CD14-positive monocyte (primary cell): ENCODE measurements at regions not wholly inside any gene's neighbourhood (a gene's known extent, or its start where the extent isn't known, plus 50 kb on each side); places are given as distances from the start of the nearest gene placed in this dataset.

ENCODE experiments used
- DNase-seq, 3 donors: peaks; one replicate each; pipeline ENCODE4 v3.0.0-alpha.2; 2011 to 2022
- H2AFZ ChIP-seq: 2 replicates; pipeline ENCODE4 v1.6.0; 2012; ENCODE audit warnings: mild to moderate bottlenecking, low read depth, low read length, inconsistent platforms; ENCODE audit not compliant: insufficient read depth, poor library complexity, severe bottlenecking
- H3K27ac ChIP-seq, 2 donors: 1 replicate in 1 of 2; 2 replicates in 1 of 2; pipeline ENCODE4 v1.5.1; 2012 to 2013; ENCODE audit warnings: low read length in 2 of 2, control low read depth in 1 of 2, inconsistent platforms in 1 of 2, low read depth in 1 of 2, mild to moderate bottlenecking in 1 of 2
- H3K27me3 ChIP-seq, 2 donors: one replicate each; pipeline versions ENCODE4 v1.6.0 to v1.6.1; 2011 to 2013; ENCODE audit warnings: low read length in 2 of 2; ENCODE audit not compliant: control insufficient read depth in 2 of 2, insufficient read depth in 2 of 2
- H3K36me3 ChIP-seq, 2 donors: replicated peaks in 1 of 2; 1 replicate in 1 of 2; 2 replicates in 1 of 2; pipeline versions ENCODE4 v1.5.1 to v1.6.1; 2012 to 2013; ENCODE audit warnings: low read length in 2 of 2, control low read depth in 1 of 2, inconsistent platforms in 1 of 2, mild to moderate bottlenecking in 1 of 2; ENCODE audit not compliant: insufficient read depth in 2 of 2, control insufficient read depth in 1 of 2
- H3K4me1 ChIP-seq, 2 donors: 1 replicate in 1 of 2; 2 replicates in 1 of 2; pipeline versions ENCODE4 v1.5.1 to v1.6.1; 2012 to 2013; ENCODE audit warnings: low read length in 2 of 2, control low read depth in 1 of 2, inconsistent platforms in 1 of 2, mild to moderate bottlenecking in 1 of 2, moderate library complexity in 1 of 2; ENCODE audit not compliant: insufficient read depth in 2 of 2, control insufficient read depth in 1 of 2
- H3K4me2 ChIP-seq: replicated peaks from 2 replicates; pipeline ENCODE3; 2012; ENCODE audit warnings: low read length, moderate library complexity, mild to moderate bottlenecking; ENCODE audit not compliant: poor library complexity, severe bottlenecking; ENCODE audit errors: extremely low read depth
- H3K4me3 ChIP-seq, 3 experiments: fragments of 200-600 bp in 1 of 3; sonication (generic) in 1 of 3; replicated peaks in 1 of 3; 1 replicate in 2 of 3; 2 replicates in 1 of 3; pipeline ENCODE4 v1.5.1; 2011 to 2013; ENCODE audit warnings: low read length in 3 of 3, mild to moderate bottlenecking in 3 of 3, control low read depth in 2 of 3, low read depth in 2 of 3, inconsistent platforms in 1 of 3, moderate library complexity in 1 of 3
- H3K79me2 ChIP-seq: 2 replicates; pipeline ENCODE4 v1.6.0; 2012; ENCODE audit warnings: mild to moderate bottlenecking, control low read depth, inconsistent platforms, low read length, moderate library complexity; ENCODE audit not compliant: insufficient read depth
- H3K9ac ChIP-seq: 2 replicates; pipeline ENCODE4 v1.6.0; 2017; ENCODE audit warnings: low read length, mild to moderate bottlenecking; ENCODE audit not compliant: insufficient read depth, poor library complexity, severe bottlenecking
- H3K9me3 ChIP-seq, 2 donors: replicated peaks in 1 of 2; 1 replicate in 1 of 2; 2 replicates in 1 of 2; pipeline versions ENCODE4 v1.5.1 to v1.6.1; 2012 to 2013; ENCODE audit warnings: low read length in 2 of 2, control low read depth in 1 of 2; ENCODE audit not compliant: control insufficient read depth in 1 of 2, insufficient read depth in 1 of 2
- H4K20me1 ChIP-seq: 2 replicates; pipeline ENCODE4 v1.6.0; 2012; ENCODE audit warnings: mild to moderate bottlenecking, low read length, control low read depth, moderate library complexity; ENCODE audit not compliant: insufficient read depth
- H3K27ac Mint-ChIP-seq, 7 donors: one replicate each; pipeline ENCODE4 v1.8.0; 2020; ENCODE audit warnings: mild to moderate bottlenecking in 7 of 7, mixed read lengths in 7 of 7, moderate library complexity in 6 of 7, inconsistent platforms in 2 of 7
- H3K27me3 Mint-ChIP-seq, 3 donors: one replicate each; pipeline ENCODE4 v1.8.0; 2021 to 2022; ENCODE audit warnings: low read depth in 3 of 3, mild to moderate bottlenecking in 3 of 3, mixed read lengths in 3 of 3, moderate library complexity in 3 of 3, inconsistent platforms in 1 of 3
- H3K36me3 Mint-ChIP-seq, 2 donors: one replicate each; pipeline ENCODE4 v1.8.0; 2020; ENCODE audit warnings: mixed read lengths in 2 of 2, inconsistent platforms in 1 of 2, mild to moderate bottlenecking in 1 of 2
- H3K4me1 Mint-ChIP-seq: one replicate; pipeline ENCODE4 v1.8.0; 2020; ENCODE audit warnings: mild to moderate bottlenecking, mixed read lengths
- H3K4me3 Mint-ChIP-seq, 2 donors: one replicate each; pipeline ENCODE4 v1.8.0; 2020; ENCODE audit warnings: mild to moderate bottlenecking in 2 of 2, mixed read lengths in 2 of 2, moderate library complexity in 1 of 2
- H3K9me3 Mint-ChIP-seq, 7 donors: one replicate each; pipeline ENCODE4 v1.8.0; 2020 to 2022; ENCODE audit warnings: mixed read lengths in 7 of 7, mild to moderate bottlenecking in 6 of 7, moderate library complexity in 6 of 7, inconsistent platforms in 2 of 7
- CTCF ChIP-seq: fragments of 200-600 bp; IDR thresholded peaks from one replicate; pipeline ENCODE4 v1.8.0; 2022; ENCODE audit warnings: antibody characterized with exemption, mild to moderate bottlenecking
- WGBS: methylation state at CpG from one replicate; pipeline ENCODE4 v1.1.5; 2013; ENCODE audit warnings: missing lambda C conversion rate; ENCODE audit not compliant: insufficient coverage; 5-methylcytosine and 5-hydroxymethylcytosine counted together
- intact Hi-C, 2 donors: fragments of 100-400 bp; cut with micrococcal nuclease; formaldehyde crosslinking; loops; one replicate each; pipeline versions ENCODE4 v1.15.0 to v1.15.1; 2023

DNA sequence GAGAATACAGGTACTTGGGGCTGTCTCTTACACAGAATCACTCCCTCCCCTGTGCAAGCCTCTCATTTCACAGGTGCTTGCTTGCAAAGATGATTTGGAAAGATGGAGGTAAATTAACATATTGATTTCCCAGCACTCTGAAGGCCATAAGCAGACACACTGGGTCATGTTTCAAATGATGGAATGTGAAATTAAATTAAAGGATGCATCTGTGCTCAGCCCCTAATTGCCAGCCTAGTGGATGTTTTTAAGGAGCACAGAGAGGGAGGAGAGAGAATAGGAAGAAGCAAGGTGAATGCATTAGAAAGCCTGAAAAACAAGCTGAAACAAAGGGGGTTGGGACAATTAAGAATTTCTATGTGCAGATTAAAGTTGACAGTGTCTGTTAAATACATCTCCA is 96.1 kb upstream of the GRIP1 start:
- no peaks in the 10 kb centered on the region for H3K79me2 ChIP-seq
- Mint-ChIP-seq H3K27me3 (peaks cover 0 to 3% (median 0%) of the 10 kb centered on the region in 3 donors), H3K27ac (no peak overlapping the region), H3K4me1 (no peaks in the 10 kb centered on the region), H3K36me3 (no peaks in the 10 kb centered on the region), H3K4me3 (no peak overlapping the region), H3K9me3 (peaks cover 0 to 3% (median 0%) of the 10 kb centered on the region in 7 donors)
- H4K20me1 ChIP-seq: no peaks in the 10 kb centered on the region
- no peaks in the 10 kb centered on the region for H3K27me3 ChIP-seq
- H3K4me2 ChIP-seq: no peak overlapping the region
- no peak for TF ChIP-seq CTCF
- H3K27ac ChIP-seq: no peak overlapping the region
- no peak for DNase-seq
- no peak overlapping the region for H2AFZ ChIP-seq
- no peak overlapping the region for H3K9ac ChIP-seq
- no peak overlapping the region for H3K4me3 ChIP-seq
- intact Hi-C loops: no loop called here
- no peaks in the 10 kb centered on the region for H3K36me3 ChIP-seq
- no peaks in the 10 kb centered on the region for H3K4me1 ChIP-seq
- H3K9me3 ChIP-seq: no peaks in the 10 kb centered on the region

GRCh38 chr12:66775871-66776270 is 97.0 kb upstream of the GRIP1 start:
- WGBS: 75% methylated on average over 1 of the region's 4 CpGs
- H3K36me3 ChIP-seq: no peaks in the 10 kb centered on the region
- Mint-ChIP-seq H3K9me3 (peaks cover 0 to 2% (median 0%) of the 10 kb centered on the region in 7 donors), H3K36me3 (no peaks in the 10 kb centered on the region), H3K27ac (no peak overlapping the region), H3K27me3 (peaks cover 0 to 3% (median 0%) of the 10 kb centered on the region in 3 donors), H3K4me1 (no peaks in the 10 kb centered on the region), H3K4me3 (no peak overlapping the region)
- no peak overlapping the region for H3K9ac ChIP-seq
- H3K79me2 ChIP-seq: no peaks in the 10 kb centered on the region
- H3K4me1 ChIP-seq: no peaks in the 10 kb centered on the region
- intact Hi-C loops: no loop called here
- H3K27me3 ChIP-seq: no peaks in the 10 kb centered on the region
- H4K20me1 ChIP-seq: no peaks in the 10 kb centered on the region
- no peak overlapping the region for H3K27ac ChIP-seq
- no peak for TF ChIP-seq CTCF
- H3K4me3 ChIP-seq: no peak overlapping the region
- H2AFZ ChIP-seq: no peak overlapping the region
- H3K4me2 ChIP-seq: no peak overlapping the region
- no peaks in the 10 kb centered on the region for H3K9me3 ChIP-seq
- DNase-seq: no peak
